IPS DF 6.9 (cell line): ENCODE measurements at regions not wholly inside any gene's neighbourhood (a gene's known extent, or its start where the extent isn't known, plus 50 kb on each side); places are given as distances from the start of the nearest gene placed in this dataset.
"Not testable (repeated sequence)": the region's sequence is repeated elsewhere in the genome, so short reads cannot be mapped to it uniquely, and the experiment has no call there.

Experiments used
- DNase-seq: peaks from one replicate; pipeline ENCODE4 v3.0.0-alpha.2; 2013; ENCODE audit warnings: low read depth, low spot score
- H3K27ac ChIP-seq: one replicate; pipeline ENCODE4 v1.5.1; 2013; ENCODE audit warnings: low read length, control low read depth
- H3K27me3 ChIP-seq: 2 replicates; pipeline ENCODE4 v1.6.1; 2013; ENCODE audit warnings: mild to moderate bottlenecking, low read length; ENCODE audit not compliant: control insufficient read depth, insufficient read depth
- H3K36me3 ChIP-seq: 2 replicates; pipeline ENCODE4 v1.6.1; 2013; ENCODE audit warnings: low read length; ENCODE audit not compliant: control insufficient read depth, insufficient read depth
- H3K4me1 ChIP-seq: 2 replicates; pipeline ENCODE4 v1.6.1; 2013; ENCODE audit warnings: low read length; ENCODE audit not compliant: control insufficient read depth, insufficient read depth
- H3K4me3 ChIP-seq: 2 replicates; pipeline ENCODE4 v1.5.1; 2013; ENCODE audit warnings: mild to moderate bottlenecking, low read length
- H3K9me3 ChIP-seq: 2 replicates; pipeline ENCODE4 v1.6.1; 2013; ENCODE audit warnings: low read length, inconsistent platforms; ENCODE audit not compliant: control insufficient read depth, insufficient read depth
- WGBS: extraction: QIAGEN DNeasy Blood & Tissue Kit; methylation state at CpG from one replicate; pipeline ENCODE4 v1.1.7; 2013; ENCODE audit warnings: mixed read lengths, missing lambda C conversion rate; ENCODE audit not compliant: insufficient read length, insufficient coverage; 5-methylcytosine and 5-hydroxymethylcytosine counted together

DNA sequence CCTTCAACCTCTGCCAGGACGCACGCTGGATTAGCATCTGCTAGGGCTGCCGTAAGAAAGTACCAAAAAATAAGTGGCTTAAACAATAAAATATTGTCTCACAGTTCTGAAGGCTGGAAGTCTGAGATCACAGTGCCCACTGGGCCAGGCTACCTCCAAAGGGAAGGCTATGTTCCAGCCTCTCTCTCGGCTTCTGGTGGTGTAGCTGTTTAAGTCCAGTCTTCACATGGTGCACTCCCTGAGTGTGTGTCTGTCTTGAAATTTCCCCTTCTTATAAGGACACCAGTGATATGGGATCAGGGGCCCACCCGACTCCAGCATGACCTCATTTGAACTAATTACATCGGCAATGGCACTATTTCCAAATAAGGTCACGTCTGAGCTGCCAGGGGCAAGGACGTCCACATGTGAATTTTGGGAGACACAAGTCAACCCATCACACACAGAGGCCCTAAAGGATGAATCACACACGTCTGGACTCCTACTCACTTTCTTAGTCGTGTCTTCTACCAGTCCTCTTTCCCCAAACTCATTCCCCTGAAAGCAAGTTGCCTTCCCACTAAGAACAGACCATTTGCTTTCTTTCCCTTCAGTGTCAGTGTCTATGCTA is 359.4 kb downstream of the BCL2L11 start:
- H3K36me3 ChIP-seq, H3K27me3 ChIP-seq, H3K4me3 ChIP-seq, H3K27ac ChIP-seq, H3K9me3 ChIP-seq, H3K4me1 ChIP-seq, DNase-seq: not testable (repeated sequence)
- WGBS = no CpG with 5 or more reads among the region's 10 CpGs

DNA sequence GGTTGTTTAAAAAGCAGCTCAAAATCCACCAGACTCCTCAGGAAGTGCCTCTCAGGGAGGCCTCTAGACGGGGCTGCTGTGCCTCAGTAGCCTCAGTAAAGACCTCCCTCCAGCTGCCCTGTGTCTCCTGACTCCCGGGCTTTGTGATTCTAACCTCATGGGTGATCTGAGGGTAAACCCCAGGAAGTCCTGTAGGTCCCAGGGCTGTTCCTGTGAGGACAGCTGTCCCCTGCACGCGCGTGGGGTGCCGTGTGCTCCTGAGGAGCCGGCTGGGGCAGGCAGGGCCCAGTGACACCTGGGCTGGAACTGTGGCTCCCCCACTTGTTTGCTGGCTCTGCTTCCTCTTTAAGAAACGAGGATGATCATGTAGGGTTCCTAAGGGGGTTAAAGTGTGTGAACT is 359.9 kb downstream of the BCL2L11 start:
- not testable (repeated sequence) for H3K27ac ChIP-seq, H3K4me3 ChIP-seq, H3K9me3 ChIP-seq, H3K27me3 ChIP-seq, H3K36me3 ChIP-seq, H3K4me1 ChIP-seq, DNase-seq
- no CpG with 5 or more reads among the region's 8 CpGs for WGBS

DNA sequence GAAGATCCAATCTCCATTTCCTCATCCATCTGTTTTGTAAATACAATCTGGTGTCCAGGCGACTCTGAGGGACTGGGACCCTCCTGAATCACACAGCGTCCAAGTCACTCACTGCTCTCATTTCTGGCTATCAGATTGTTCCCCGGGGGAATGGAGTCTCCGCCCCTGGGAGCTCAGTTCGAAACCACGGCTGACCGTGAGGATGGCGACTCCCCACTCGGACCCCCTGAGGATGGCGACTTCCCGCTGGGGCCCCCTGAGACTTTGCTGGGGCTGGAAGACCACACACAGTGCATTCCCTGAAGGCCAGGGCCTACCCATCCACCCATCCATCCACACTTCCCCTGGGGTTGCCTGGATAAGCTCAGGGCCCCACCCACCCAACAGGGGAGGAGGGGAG is 360.5 kb downstream of the BCL2L11 start:
- not testable (repeated sequence) for H3K9me3 ChIP-seq, H3K27me3 ChIP-seq, H3K4me1 ChIP-seq, H3K27ac ChIP-seq, DNase-seq, H3K4me3 ChIP-seq, H3K36me3 ChIP-seq
- no CpG with 5 or more reads among the region's 11 CpGs for WGBS

DNA sequence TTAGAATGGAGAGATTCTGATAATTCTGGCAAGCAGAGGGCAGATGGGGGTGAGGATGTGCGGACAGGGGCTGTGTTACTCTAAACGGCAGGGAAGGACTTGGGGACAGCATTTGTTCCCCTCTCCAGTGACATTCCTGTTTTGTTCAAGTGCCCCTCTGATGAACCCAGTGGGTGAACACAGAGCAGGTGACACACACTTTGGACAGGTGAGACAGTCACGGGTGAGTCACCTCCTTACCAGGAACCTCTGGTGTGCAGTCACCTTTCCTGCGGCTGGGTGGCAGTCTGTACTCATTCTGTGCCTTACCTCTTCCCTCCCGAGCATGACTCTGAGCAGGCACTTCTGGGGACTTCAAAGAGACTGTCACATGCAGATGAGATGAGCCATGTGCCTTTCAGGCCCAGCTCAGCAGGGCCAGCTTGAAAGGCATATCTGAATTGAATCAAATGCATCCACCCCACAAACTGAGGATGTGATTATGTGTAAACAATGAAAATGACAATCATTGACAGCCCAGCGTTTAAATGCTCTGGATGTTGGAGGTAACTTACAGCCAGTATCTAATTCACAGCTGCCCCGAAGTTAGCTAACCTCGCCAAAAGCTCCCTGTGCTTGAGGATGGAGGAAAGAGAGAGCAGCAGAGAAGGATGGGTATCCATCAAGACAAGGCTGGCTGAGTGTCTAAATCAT is 362.4 kb downstream of the BCL2L11 start:
- not testable (repeated sequence) for DNase-seq, H3K27ac ChIP-seq, H3K36me3 ChIP-seq, H3K27me3 ChIP-seq, H3K9me3 ChIP-seq, H3K4me1 ChIP-seq, H3K4me3 ChIP-seq
- no CpG with 5 or more reads among the region's 8 CpGs for WGBS

DNA sequence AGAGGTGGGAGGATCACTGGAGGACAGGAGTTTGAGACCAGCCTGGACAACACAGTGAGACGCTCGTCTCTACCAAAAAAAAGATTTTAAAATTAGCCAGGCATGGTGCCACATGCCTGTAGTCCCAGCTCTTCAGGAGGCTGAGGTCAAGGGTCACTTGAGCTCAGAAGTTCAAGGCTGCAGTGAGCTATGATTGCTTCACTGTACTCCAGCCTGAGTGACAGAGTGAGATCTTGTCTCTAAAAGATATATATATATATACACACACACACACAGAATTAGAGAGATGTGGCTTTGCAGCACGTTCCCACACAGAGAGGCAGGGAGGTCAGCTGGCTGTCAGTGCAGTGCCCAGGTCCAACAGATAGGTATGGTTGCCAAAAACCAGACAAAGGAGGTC is 363.4 kb downstream of the BCL2L11 start:
- H3K27me3 ChIP-seq, DNase-seq, H3K9me3 ChIP-seq, H3K4me1 ChIP-seq, H3K27ac ChIP-seq, H3K4me3 ChIP-seq, H3K36me3 ChIP-seq: not testable (repeated sequence)
- WGBS = no CpG with 5 or more reads among the region's 3 CpGs

DNA sequence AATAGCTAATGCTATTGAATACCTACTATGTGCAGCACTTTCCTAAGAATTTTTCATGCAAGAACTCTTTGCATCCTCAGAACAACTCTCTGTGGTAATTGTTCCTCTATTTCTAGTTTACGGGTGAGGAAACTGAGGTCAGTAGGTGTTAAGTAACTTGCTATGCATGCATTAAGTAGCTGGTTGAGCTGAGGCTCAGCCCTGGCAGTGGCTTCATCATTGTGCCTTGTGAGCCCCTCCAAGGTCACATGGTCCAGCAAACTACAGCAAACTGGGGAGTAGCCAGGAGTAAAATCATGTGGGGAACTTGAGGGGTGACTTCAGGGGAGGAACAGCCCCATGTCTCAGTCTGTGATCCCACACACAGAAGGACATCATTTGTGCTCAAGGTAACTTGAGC is 365.2 kb downstream of the BCL2L11 start:
- H3K9me3 ChIP-seq, H3K27ac ChIP-seq, H3K27me3 ChIP-seq, DNase-seq, H3K36me3 ChIP-seq, H3K4me1 ChIP-seq, H3K4me3 ChIP-seq: not testable (repeated sequence)
- WGBS = no CpG with 5 or more reads among the region's 1 CpG

DNA sequence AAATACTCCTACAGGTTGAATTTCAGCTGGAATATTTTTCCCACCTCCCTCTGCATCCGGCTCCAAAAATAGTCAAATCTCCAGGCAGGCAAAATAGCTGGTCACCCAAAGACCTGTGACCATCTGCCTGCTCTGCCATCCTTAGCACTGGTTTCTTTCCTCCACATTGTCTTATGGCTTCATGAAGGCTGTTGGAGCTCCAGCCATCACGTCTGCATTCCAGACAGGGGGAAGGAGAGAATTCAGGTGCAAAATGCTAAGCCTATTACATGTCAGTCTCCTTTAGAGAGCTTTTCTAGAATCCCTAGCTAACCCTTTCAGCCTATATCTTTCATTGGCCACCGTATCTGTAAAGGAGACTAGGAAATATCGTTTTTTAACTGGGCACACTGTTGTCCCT is 367.7 kb downstream of the BCL2L11 start:
- not testable (repeated sequence) for H3K36me3 ChIP-seq, H3K4me1 ChIP-seq, H3K4me3 ChIP-seq, H3K27ac ChIP-seq, H3K27me3 ChIP-seq, H3K9me3 ChIP-seq, DNase-seq
- no CpG with 5 or more reads among the region's 4 CpGs for WGBS

DNA sequence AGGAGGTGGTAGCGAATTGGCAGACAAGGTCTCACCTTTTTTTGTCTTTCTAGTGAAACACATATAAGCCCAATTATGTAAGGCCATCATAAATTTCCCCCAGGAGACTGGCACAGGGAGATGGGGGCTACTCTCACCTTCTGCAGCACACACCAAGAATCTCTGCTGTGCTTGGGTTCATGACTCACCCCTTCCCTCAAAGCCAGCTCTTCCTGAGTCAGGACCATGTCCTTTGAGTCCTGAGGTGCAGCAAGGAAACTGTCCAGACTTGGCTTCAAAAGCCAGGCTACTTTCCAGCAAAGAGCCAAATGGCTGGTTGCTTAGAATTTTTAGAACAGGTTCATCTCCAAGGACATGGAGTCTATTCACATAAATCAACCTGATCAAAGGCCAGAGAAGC is 368.7 kb downstream of the BCL2L11 start:
- H3K9me3 ChIP-seq, H3K36me3 ChIP-seq, H3K4me1 ChIP-seq, DNase-seq, H3K27ac ChIP-seq, H3K27me3 ChIP-seq, H3K4me3 ChIP-seq: not testable (repeated sequence)
- no CpG with 5 or more reads among the region's 1 CpG for WGBS

DNA sequence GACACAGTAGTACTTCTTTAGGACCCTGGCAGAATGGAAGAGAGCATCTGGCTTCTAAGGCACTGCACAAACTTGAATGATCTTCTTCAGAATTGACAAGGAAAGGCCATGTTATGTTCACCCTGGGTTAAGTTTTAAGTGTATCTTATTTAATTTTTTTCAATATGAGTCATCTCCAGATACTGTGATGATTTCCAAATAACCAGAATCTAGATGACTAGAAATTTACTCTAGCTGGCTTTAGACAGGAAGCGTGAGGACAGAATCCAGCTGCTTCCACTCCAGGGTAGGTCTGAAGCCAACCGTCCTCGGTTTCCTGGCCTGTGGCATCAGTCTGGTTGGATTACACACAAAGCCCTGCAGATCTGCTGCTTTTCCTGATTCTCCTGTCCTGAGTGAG is 370.5 kb downstream of the BCL2L11 start:
- H3K27me3 ChIP-seq, H3K4me3 ChIP-seq, H3K4me1 ChIP-seq, H3K9me3 ChIP-seq, H3K27ac ChIP-seq, H3K36me3 ChIP-seq, DNase-seq: not testable (repeated sequence)
- no CpG with 5 or more reads among the region's 3 CpGs for WGBS

DNA sequence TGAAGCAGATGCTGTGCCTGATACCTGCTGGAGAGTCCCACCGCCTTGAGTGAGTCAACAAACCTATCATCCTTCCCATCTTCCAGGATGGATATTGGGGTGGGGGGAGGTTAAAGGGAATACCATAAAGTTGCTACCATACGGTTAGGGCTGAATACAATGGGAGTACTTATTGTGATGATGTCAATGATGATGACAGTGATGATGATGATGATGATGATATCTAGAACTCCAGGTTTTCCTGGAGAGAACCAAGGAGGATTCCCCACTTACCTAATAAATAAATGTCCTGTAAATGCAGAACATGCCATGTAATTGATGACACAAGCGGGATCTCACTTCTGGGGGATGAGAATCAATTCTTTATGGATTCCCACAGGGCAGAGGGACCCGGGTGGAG is 370.9 kb downstream of the BCL2L11 start:
- H3K4me3 ChIP-seq = not testable (repeated sequence)

DNA sequence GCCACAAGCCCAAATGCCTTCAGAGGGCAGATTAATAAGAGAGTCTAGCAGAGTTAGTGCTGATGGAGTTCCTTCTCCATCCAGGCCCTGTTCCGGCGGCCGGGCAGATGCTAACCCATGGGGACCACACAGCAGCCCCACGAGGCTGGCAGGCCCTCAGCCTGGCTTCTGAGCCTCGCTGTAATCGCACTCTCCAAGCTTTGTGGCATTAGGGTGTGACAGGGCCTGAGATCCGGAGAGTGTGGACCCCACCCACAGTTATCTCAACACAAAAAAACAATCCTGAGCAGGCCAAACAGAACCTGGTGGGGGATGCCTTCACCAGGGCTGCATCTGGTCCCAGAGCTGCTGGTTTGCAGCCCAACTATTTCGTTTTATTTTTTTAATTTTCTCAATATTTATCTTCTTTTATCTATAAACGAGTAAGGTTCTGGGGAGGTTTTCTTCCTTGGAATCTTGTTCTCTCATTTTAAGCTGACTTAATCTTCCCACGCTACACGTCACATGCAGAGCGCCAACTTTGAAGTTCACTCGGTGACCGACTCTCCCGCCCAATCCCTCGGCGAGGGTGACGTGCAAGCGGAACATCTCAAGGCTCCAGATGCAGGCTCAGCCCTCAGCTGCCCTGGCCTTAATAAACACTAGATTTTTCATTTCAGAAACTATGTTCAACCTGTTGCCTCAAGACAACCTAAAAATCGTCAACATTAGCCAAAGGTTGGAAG is 372.4 kb downstream of the BCL2L11 start:
- not testable (repeated sequence) for H3K9me3 ChIP-seq, H3K27me3 ChIP-seq, H3K27ac ChIP-seq, H3K36me3 ChIP-seq, DNase-seq, H3K4me1 ChIP-seq, H3K4me3 ChIP-seq
- no CpG with 5 or more reads among the region's 20 CpGs for WGBS

More for the DNA sequence above, 370.9 kb downstream of the BCL2L11 start:
- not testable (repeated sequence) for H3K27ac ChIP-seq, H3K9me3 ChIP-seq, H3K4me1 ChIP-seq, H3K27me3 ChIP-seq, H3K36me3 ChIP-seq, DNase-seq
- no CpG with 5 or more reads among the region's 4 CpGs for WGBS
